ENCODE measurements at regions not wholly inside any gene's neighbourhood (a gene's known extent, or its start where the extent isn't known, plus 50 kb on each side); places are given as distances from the start of the nearest gene placed in this dataset.

GRCh38 chr11:45056529-45056928 is 89.9 kb upstream of the PRDM11 start:
- DNase-seq (ENCODE audit: low read depth in 1 of 2, low spot score in 1 of 2) (no peak), FAIRE-seq (no peak), ATAC-seq (no peak)
- Histone ChIP-seq H3K9me3 (no peaks in the 10 kb centered on the region), H3K4me2 (no peak overlapping the region), H3K4me1 (no peaks in the 10 kb centered on the region), H3K4me3 (no peak overlapping the region), H3K27ac (no peak overlapping the region)
- no peak for TF ChIP-seq CEBPB (IDR thresholded peaks at IDR 0.05)
- no peak for TF ChIP-seq ZC3H11A (IDR thresholded peaks at IDR 0.05)
- TF ChIP-seq MAFK (IDR thresholded peaks at IDR 0.05; ENCODE audit: partially characterized antibody), result no peak
- no peak for TF ChIP-seq EHF (CRISPR knock-in tag; IDR thresholded peaks at IDR 0.05)
- TF ChIP-seq HOXB13 (CRISPR knock-in tag; IDR thresholded peaks at IDR 0.05; ENCODE audit: low read depth), result no peak
- no peak for TF ChIP-seq ATOH8 (CRISPR knock-in tag; IDR thresholded peaks at IDR 0.05; ENCODE audit: low read depth)
- no peak for TF ChIP-seq CHD4 (IDR thresholded peaks at IDR 0.05; ENCODE audit: borderline replicate concordance)
- no peak for TF ChIP-seq FOXS1 (CRISPR knock-in tag; IDR thresholded peaks at IDR 0.05)
- no peak for TF ChIP-seq ZNF302 (CRISPR knock-in tag; IDR thresholded peaks at IDR 0.05)
- TF ChIP-seq EHMT2 (IDR thresholded peaks at IDR 0.05; ENCODE audit: low read depth), result no peak
- TF ChIP-seq HMGXB4 (CRISPR knock-in tag; IDR thresholded peaks at IDR 0.05; ENCODE audit: borderline replicate concordance), result no peak
- no peak for TF ChIP-seq CBX8 (IDR thresholded peaks at IDR 0.05)
- TF ChIP-seq ELK1 (IDR thresholded peaks at IDR 0.05; ENCODE audit: low read depth, low read length), result no peak
- no peak for TF ChIP-seq REST (IDR thresholded peaks at IDR 0.05)
- no peak for TF ChIP-seq ZFP36 (IDR thresholded peaks at IDR 0.05; ENCODE audit: borderline replicate concordance, partially characterized antibody)
- TF ChIP-seq E2F6 (IDR thresholded peaks at IDR 0.05; ENCODE audit: borderline replicate concordance, low read depth), result no peak
- TF ChIP-seq PHF8 (IDR thresholded peaks at IDR 0.05; ENCODE audit: borderline replicate concordance, low read depth), result no peak
- ChIA-PET CTCF (interaction anchor here (3.7 to 5.3 kb wide), 2 partner anchors 46 to 120 kb away, joined by 11 to 17 read pairs; no protein-coding TSS in a partner anchor), POLR2A (no interaction called here)
- 46% methylated on average over 1 of the region's 1 CpG for WGBS (ENCODE audit: missing lambda C conversion rate)

Measured in A549 (cell line).